Mesenchymal stem cell (in vitro differentiated cells and primary cell): ENCODE measurements at regions not wholly inside any gene's neighbourhood (a gene's known extent, or its start where the extent isn't known, plus 50 kb on each side); places are given as distances from the start of the nearest gene placed in this dataset.

ENCODE experiments used
- DNase-seq: peaks from one replicate; pipeline ENCODE4 v3.0.0-alpha.2; 2013
- H2AFZ ChIP-seq: one replicate; pipeline ENCODE4 v1.6.1; 2013; ENCODE audit warnings: low read depth, mild to moderate bottlenecking, control low read depth, inconsistent platforms, low read length, moderate library complexity
- H2AK5ac ChIP-seq: 2 replicates; pipeline ENCODE4 v1.6.1; 2013; ENCODE audit warnings: low read length, moderate library complexity, mild to moderate bottlenecking, inconsistent platforms; ENCODE audit not compliant: severe bottlenecking
- H2BK120ac ChIP-seq: one replicate; pipeline ENCODE4 v1.6.1; 2013; ENCODE audit warnings: low read depth, mild to moderate bottlenecking, inconsistent platforms, low read length, moderate library complexity
- H2BK12ac ChIP-seq, 2 experiments: one replicate each; pipeline ENCODE4 v1.6.1; 2013; ENCODE audit warnings: inconsistent platforms in 2 of 2, low read length in 2 of 2, mild to moderate bottlenecking in 2 of 2, moderate library complexity in 2 of 2, control low read depth in 1 of 2
- H2BK15ac ChIP-seq: one replicate; pipeline ENCODE4 v1.6.1; 2013; ENCODE audit warnings: mild to moderate bottlenecking, low read depth, inconsistent platforms; ENCODE audit not compliant: poor library complexity, severe bottlenecking
- H2BK5ac ChIP-seq: 2 replicates; pipeline ENCODE4 v1.6.1; 2013; ENCODE audit warnings: low read depth, mild to moderate bottlenecking, low read length, control low read depth, inconsistent platforms; ENCODE audit not compliant: poor library complexity, severe bottlenecking
- H3K14ac ChIP-seq, 2 experiments: one replicate each; pipeline ENCODE4 v1.6.1; 2013; ENCODE audit warnings: inconsistent platforms in 2 of 2, low read length in 2 of 2, control low read depth in 1 of 2, mild to moderate bottlenecking in 1 of 2, moderate library complexity in 1 of 2
- H3K18ac ChIP-seq, 2 experiments: one replicate each; pipeline ENCODE4 v1.6.1; 2013; ENCODE audit warnings: inconsistent platforms in 2 of 2, low read length in 2 of 2, control low read depth in 1 of 2, low read depth in 1 of 2, mild to moderate bottlenecking in 1 of 2
- H3K23ac ChIP-seq, 2 experiments: one replicate each; pipeline ENCODE4 v1.6.1; 2013; ENCODE audit warnings: inconsistent platforms in 2 of 2, low read length in 2 of 2, mild to moderate bottlenecking in 2 of 2, moderate library complexity in 2 of 2, control low read depth in 1 of 2
- H3K27ac ChIP-seq: 2 replicates; pipeline ENCODE4 v1.5.1; 2013; ENCODE audit warnings: mild to moderate bottlenecking, moderate library complexity, low read length, control low read depth, inconsistent platforms; ENCODE audit not compliant: poor library complexity, severe bottlenecking
- H3K27me3 ChIP-seq, 2 experiments: 2 replicates each; pipeline versions ENCODE4 v1.6.1 to v1.7.0; 2013; ENCODE audit warnings: low read length in 2 of 2, mild to moderate bottlenecking in 2 of 2, moderate library complexity in 2 of 2, control low read depth in 1 of 2, inconsistent platforms in 1 of 2; ENCODE audit not compliant: control insufficient read depth in 1 of 2, insufficient read depth in 1 of 2
- H3K36me3 ChIP-seq, 2 experiments: 2 replicates each; pipeline versions ENCODE4 v1.6.1 to v1.7.0; 2013; ENCODE audit warnings: low read length in 2 of 2, control low read depth in 1 of 2, inconsistent platforms in 1 of 2, low read depth in 1 of 2, mild to moderate bottlenecking in 1 of 2; ENCODE audit not compliant: insufficient read depth in 2 of 2, control insufficient read depth in 1 of 2
- H3K4ac ChIP-seq, 2 experiments: one replicate each; pipeline ENCODE4 v1.6.1; 2013; ENCODE audit warnings: inconsistent platforms in 2 of 2, low read length in 2 of 2, mild to moderate bottlenecking in 2 of 2, moderate library complexity in 2 of 2, control low read depth in 1 of 2, low read depth in 1 of 2
- H3K4me1 ChIP-seq: 2 replicates; pipeline ENCODE4 v1.6.1; 2013; ENCODE audit warnings: low read depth, low read length, control low read depth; ENCODE audit not compliant: control insufficient read depth, insufficient read depth
- H3K4me2 ChIP-seq: 2 replicates; pipeline ENCODE4 v1.6.1; 2013; ENCODE audit warnings: low read length, mild to moderate bottlenecking, inconsistent platforms; ENCODE audit not compliant: poor library complexity, severe bottlenecking
- H3K4me3 ChIP-seq, 2 experiments: 2 replicates each; pipeline versions ENCODE4 v1.5.1 to v1.7.0; 2013; ENCODE audit warnings: low read length in 2 of 2, mild to moderate bottlenecking in 2 of 2, control low read depth in 1 of 2, low read depth in 1 of 2; ENCODE audit not compliant: insufficient read depth in 1 of 2
- H3K79me1 ChIP-seq: replicated peaks from 2 replicates; pipeline ENCODE4 v1.6.1; 2013; ENCODE audit warnings: mild to moderate bottlenecking, control low read depth, low read length, inconsistent platforms; ENCODE audit not compliant: poor library complexity, severe bottlenecking
- H3K9ac ChIP-seq: 2 replicates; pipeline ENCODE4 v1.7.0; 2013; ENCODE audit warnings: mild to moderate bottlenecking, low read length, moderate library complexity
- H3K9me3 ChIP-seq: 2 replicates; pipeline ENCODE4 v1.7.0; 2013; ENCODE audit warnings: mild to moderate bottlenecking, low read length; ENCODE audit not compliant: control insufficient read depth
- H4K8ac ChIP-seq: one replicate; pipeline ENCODE4 v1.6.1; 2013; ENCODE audit warnings: inconsistent platforms, mild to moderate bottlenecking, low read length, moderate library complexity
- H4K91ac ChIP-seq: one replicate; pipeline ENCODE4 v1.6.1; 2013; ENCODE audit warnings: mild to moderate bottlenecking, low read length, inconsistent platforms
- WGBS: methylation state at CpG from one replicate; pipeline ENCODE4 v1.1.7; 2013; ENCODE audit warnings: mixed read lengths; 5-methylcytosine and 5-hydroxymethylcytosine counted together

DNA sequence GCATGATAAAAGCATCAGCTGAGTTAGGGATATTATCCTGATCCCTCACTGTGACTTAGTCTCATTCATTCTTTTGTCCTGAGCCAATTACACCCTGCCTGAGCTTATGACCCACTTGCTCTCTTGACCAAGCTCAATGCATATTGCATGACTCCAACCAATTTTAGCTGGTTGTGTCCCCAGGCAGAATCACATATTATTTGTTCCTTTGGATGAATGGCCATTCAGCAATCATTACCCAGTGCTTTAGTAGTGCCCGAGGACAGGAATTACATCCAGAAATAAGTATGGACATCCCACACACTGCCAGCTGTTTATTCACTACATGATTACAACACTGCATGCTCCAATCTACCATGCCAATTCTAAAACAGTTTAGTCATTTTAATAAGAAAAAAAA lies 322.5 kb downstream of the ZBBX start:
- H3K4ac ChIP-seq: no peak overlapping the region
- H3K4me3 ChIP-seq: no peak overlapping the region
- no peaks in the 10 kb centered on the region for H3K27me3 ChIP-seq
- no peak overlapping the region for H2BK12ac ChIP-seq
- peaks cover 39% of the 10 kb centered on the region for H3K9me3 ChIP-seq
- H3K9ac ChIP-seq: no peak overlapping the region
- no peak overlapping the region for H3K18ac ChIP-seq
- no peak overlapping the region for H2AK5ac ChIP-seq
- H3K14ac ChIP-seq: no peak overlapping the region
- H3K36me3 ChIP-seq: no peaks in the 10 kb centered on the region
- H2BK120ac ChIP-seq: no peak overlapping the region
- no peaks in the 10 kb centered on the region for H3K4me1 ChIP-seq
- DNase-seq: no peak
- H2AFZ ChIP-seq: no peak overlapping the region
- H3K79me1 ChIP-seq: no peaks in the 10 kb centered on the region
- H3K4me2 ChIP-seq: no peak overlapping the region
- H2BK15ac ChIP-seq: no peak overlapping the region
- no peak overlapping the region for H4K8ac ChIP-seq
- no peak overlapping the region for H3K23ac ChIP-seq
- WGBS: 85% methylated on average over 1 of the region's 1 CpG
- no peak overlapping the region for H3K27ac ChIP-seq
- H4K91ac ChIP-seq: peak overlapping the region; percentile 14
- no peak overlapping the region for H2BK5ac ChIP-seq

DNA sequence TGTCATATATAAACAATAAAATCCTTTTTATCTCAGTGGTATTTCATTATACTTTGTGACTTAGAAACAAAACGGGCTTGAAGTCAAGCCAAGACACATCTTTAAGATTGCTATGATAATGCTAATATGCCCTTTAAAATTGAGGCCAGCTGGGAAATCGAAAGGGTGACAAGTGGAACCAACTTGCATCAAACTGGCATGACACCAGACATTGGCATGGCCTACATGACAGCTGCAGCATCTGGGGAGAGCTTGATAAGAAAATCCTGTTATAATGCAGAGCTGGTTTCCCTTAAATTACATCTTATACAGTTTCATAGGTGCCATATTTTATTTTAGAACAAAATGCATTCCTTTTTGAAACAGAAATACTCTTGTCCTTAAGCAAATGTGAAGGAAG lies 325.2 kb downstream of the ZBBX start:
- H3K18ac ChIP-seq: no peak overlapping the region
- H3K14ac ChIP-seq: no peak overlapping the region
- no peak overlapping the region for H3K9ac ChIP-seq
- no peaks in the 10 kb centered on the region for H3K4me1 ChIP-seq
- no peak overlapping the region for H4K8ac ChIP-seq
- WGBS: 56% methylated on average over 2 of the region's 2 CpGs
- H3K4me2 ChIP-seq: no peak overlapping the region
- H3K4me3 ChIP-seq: no peak overlapping the region
- no peak overlapping the region for H2BK12ac ChIP-seq
- peaks cover 31% of the 10 kb centered on the region for H3K9me3 ChIP-seq
- H2AFZ ChIP-seq: no peak overlapping the region
- no peaks in the 10 kb centered on the region for H3K79me1 ChIP-seq
- H2BK5ac ChIP-seq: no peak overlapping the region
- no peak for DNase-seq
- no peak overlapping the region for H3K4ac ChIP-seq
- no peak overlapping the region for H2BK15ac ChIP-seq
- H2AK5ac ChIP-seq: no peak overlapping the region
- no peak overlapping the region for H3K27ac ChIP-seq
- no peak overlapping the region for H2BK120ac ChIP-seq
- no peak overlapping the region for H4K91ac ChIP-seq
- no peak overlapping the region for H3K23ac ChIP-seq
- H3K27me3 ChIP-seq: no peaks in the 10 kb centered on the region
- no peaks in the 10 kb centered on the region for H3K36me3 ChIP-seq

DNA sequence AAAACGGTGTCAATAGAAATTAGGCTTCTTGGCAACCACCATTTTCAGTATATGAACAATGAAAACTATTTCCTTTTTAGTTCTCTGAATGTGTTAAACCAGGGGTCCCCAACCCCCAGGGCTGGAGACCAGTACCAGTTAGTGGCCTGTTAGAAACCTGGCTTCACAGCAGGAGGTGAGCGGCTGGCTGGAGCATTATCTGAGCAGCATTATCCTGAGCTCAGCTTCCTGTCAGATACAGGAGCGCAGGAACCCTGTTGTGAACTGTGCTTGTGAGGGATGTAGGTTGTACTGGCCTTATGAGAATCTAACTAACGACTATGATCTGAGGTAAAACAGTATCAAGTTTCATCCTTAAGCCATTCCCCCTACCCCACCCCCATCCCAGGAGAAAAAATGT lies 328.7 kb downstream of the ZBBX start:
- Histone ChIP-seq H2AFZ (no peak overlapping the region), H3K4me1 (no peaks in the 10 kb centered on the region), H3K18ac (no peak overlapping the region), H3K14ac (no peak overlapping the region), H3K79me1 (no peaks in the 10 kb centered on the region), H3K9ac (no peak overlapping the region), H2AK5ac (no peak overlapping the region), H3K23ac (no peak overlapping the region), H3K4me2 (no peak overlapping the region), H3K4me3 (no peak overlapping the region), H3K27me3 (no peaks in the 10 kb centered on the region), H3K27ac (no peak overlapping the region), H2BK12ac (no peak overlapping the region), H4K91ac (no peak overlapping the region), H3K9me3 (peaks cover 12% of the 10 kb centered on the region), H2BK15ac (no peak overlapping the region), H2BK5ac (no peak overlapping the region), H4K8ac (no peak overlapping the region), H3K4ac (no peak overlapping the region), H2BK120ac (no peak overlapping the region), H3K36me3 (no peaks in the 10 kb centered on the region)
- DNase-seq: no peak
- 68% methylated on average over 2 of the region's 4 CpGs for WGBS

DNA sequence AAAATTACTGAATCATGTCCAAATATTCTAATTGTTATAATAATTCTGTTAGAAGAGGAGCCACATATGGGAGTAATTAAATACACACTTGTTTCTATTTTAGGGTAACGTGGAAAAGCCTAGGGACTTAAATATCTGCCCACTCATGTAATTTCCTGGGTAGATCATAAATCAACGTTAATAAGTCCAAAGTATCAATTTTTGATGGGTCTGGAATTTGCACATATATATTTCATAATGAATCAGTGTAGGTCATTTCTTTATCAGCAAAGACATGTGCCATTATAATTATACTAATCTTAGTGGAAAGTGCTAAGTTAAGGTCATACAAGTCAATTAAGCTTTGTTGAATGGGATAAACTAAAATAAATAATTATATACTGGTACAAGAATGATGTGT lies 346.2 kb downstream of the ZBBX start:
- H2BK5ac ChIP-seq: no peak overlapping the region

More for the DNA sequence above, 346.2 kb downstream of the ZBBX start:
- H4K91ac ChIP-seq: no peak overlapping the region
- no peak overlapping the region for H3K14ac ChIP-seq
- H2AFZ ChIP-seq: no peak overlapping the region
- no peaks in the 10 kb centered on the region for H3K9me3 ChIP-seq
- no peak overlapping the region for H2BK15ac ChIP-seq
- no peak overlapping the region for H2AK5ac ChIP-seq
- no peak overlapping the region for H3K4me3 ChIP-seq
- WGBS: no CpG with 5 or more reads among the region's 2 CpGs
- no peak overlapping the region for H3K9ac ChIP-seq
- H2BK120ac ChIP-seq: no peak overlapping the region
- H4K8ac ChIP-seq: no peak overlapping the region
- no peaks in the 10 kb centered on the region for H3K79me1 ChIP-seq
- H3K4me2 ChIP-seq: no peak overlapping the region
- no peak overlapping the region for H3K18ac ChIP-seq
- no peak overlapping the region for H3K4ac ChIP-seq
- H2BK12ac ChIP-seq: no peak overlapping the region
- no peaks in the 10 kb centered on the region for H3K4me1 ChIP-seq
- H3K27ac ChIP-seq: no peak overlapping the region
- no peak for DNase-seq
- no peaks in the 10 kb centered on the region for H3K36me3 ChIP-seq
- no peaks in the 10 kb centered on the region for H3K27me3 ChIP-seq
- H3K23ac ChIP-seq: no peak overlapping the region
